ENCODE measurements at regions not wholly inside any gene's neighbourhood (a gene's known extent, or its start where the extent isn't known, plus 50 kb on each side); places are given as distances from the start of the nearest gene placed in this dataset.

DNA sequence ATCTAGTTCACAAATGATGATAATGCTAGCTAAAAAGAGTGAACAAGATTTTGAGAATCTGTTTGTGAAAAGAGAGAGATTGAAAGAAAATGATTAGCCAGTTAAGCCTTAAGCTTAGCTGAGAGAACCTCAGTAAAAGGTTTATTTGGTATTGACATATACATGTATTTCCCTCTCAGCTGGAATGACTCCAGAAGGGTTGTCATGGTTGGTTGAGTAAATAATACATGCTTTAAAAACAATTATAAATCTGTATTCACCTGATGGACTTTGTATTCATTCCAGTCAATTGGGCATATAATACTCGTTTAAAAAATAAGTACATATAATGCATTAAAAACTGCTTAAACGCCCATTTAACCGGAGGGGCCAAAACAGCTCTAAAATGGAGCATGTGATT, 181.4 kb downstream of the GRB14 start:
- no peak for DNase-seq

DNA sequence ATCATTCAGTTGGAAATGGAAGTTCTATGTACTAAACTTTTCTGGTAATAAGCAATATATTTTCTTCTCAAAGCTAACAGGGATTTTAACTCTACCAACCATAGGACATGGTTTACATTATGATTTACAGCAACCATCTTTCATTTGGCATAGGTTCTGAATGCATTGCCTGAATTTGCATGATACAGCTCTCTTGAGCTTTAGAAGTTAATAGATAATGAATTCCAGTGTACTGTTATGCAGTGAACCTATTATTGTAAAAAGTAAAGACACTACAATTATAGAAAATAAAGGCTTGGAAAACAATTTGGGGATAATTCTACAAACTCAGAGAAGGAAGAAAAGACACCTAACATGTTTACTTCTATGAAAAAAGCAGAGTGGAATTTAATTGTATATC, 182.0 kb downstream of the GRB14 start:
- DNase-seq = no peak

DNA sequence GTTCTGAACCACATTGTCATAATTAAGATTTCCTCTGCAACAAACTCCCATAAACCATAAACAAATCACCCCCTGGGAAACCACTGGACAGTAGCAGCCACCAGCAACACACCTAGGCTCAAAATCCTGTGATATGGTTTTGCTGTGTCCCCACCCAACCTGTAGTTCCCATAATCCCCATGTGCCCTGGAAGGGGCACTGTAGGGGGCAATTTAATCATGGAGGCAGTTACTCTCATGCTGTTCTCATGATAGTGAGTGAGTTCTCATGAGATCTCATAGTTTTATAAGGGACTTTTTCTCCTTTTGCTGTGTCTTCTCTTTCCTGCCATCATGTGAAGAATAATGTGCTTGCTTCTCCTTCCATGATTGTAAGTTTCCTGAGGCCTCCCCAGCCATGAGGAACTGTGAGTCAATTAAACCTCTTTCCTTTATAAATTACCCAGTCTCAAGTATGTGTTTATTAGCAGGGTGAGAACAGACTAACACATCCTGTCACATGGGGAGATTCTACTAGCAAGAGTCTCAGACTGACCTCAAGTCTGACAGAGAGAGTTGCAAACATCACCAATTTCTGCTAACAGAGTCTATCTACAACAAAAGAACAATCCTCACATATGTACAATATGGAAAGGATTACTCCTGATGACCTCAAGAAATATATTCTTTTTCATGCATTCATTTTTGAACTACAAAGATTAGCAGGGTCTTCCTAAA, 182.6 kb downstream of the GRB14 start:
- DNase-seq = no peak

DNA sequence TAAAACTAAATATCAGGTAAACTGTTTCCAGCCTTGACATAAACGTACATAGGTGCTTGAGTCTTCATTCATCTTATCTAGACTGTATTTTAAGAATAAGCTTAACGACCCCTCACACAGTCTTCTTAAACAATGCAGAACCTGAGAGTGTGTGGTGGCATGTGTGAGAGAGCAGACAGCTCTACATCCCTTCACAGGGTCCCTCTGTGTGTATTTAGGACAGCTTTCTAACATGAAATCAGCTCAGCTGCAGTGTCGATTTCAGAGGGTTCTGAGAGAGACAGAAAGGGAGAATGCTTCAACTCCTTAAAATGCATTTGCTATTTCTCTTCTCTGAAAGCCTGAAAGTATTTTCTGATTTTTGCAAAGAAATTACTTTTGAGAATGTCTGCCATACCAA, 185.2 kb downstream of the GRB14 start:
- DNase-seq = no peak

DNA sequence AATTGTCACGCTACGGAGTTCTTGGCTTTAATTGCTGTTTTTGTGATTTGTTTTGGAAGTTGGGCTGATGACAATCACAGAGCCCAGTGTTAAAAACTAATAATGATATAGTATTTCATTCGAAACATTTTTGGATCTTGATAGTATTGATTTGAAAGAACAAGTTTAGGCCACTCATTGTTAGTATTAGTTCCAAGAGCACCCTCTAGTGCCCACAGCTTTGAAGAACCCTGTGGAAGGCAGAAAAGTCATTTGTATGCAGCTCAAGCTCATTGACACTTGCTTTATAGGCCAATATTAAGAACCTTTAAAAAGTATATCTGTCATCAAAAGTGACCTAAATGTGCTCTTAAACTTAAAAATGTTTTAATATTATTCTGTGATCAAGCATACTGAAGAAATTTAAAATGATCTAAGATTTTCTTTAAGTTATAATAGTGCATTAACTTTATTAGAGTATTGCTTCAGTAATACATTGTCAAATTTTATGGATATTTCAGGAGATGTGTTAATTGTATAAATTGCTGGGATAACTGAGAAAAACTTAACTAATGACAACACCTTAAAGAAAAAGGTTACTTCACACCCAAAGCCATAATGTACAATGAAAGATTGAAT, 191.0 kb downstream of the GRB14 start:
- DNase-seq = no peak

DNA sequence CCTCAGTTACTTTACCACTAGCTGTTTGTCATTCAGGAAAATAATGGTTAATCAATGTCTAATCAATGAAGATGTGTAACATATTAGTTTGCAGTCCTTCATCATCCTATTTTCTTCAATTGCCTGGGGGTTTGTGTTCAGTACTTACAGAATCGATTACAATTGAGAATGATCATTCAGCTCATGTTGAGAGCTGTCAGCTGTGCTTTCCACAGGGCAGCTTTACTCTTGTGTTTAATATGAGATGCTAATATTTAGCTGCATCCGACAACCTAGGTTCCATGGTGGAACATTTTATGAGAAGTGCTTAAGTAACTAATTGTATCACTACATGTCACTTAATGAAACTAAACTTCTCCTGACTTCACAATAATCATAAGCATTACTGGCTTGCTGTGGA, 191.9 kb downstream of the GRB14 start:
- DNase-seq = no peak

DNA sequence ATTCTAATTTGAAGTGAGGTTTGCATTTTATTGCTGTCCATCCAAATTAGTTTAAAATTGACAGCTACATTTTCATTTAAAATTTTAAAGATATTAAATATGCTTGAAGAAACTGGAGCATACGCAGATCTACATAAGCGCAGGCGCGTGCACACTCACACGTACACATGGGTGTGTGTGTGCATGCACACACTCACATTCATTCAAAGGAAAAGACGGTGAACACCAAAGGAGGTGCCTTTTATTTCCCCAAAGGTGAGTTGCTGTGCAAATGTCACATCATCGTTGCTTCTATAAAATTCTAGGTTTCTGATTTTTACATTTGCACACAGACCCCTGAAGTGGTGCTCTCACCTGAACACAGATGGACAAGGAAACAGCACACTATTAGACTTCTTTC, 194.2 kb downstream of the GRB14 start:
- no peak for DNase-seq

DNA sequence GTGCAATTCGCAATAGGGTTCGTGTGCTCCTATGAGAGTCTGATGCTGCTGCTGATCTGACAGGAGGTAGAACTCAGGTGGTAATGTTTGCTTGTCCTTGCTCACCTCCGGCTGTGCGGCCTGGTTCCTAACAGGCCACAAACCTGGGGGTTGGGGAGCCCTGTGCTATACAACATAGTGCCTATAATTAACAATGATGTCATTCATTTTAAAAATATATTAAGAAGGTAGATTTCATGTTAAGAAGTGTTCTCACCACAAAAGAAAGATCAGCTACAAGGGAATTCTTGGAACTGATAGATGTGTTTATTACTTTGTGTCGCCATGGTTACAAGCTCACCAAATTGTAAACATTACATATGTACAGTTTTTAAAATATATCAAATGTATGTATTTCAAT, 200.5 kb downstream of the GRB14 start:
- DNase-seq = no peak

DNA sequence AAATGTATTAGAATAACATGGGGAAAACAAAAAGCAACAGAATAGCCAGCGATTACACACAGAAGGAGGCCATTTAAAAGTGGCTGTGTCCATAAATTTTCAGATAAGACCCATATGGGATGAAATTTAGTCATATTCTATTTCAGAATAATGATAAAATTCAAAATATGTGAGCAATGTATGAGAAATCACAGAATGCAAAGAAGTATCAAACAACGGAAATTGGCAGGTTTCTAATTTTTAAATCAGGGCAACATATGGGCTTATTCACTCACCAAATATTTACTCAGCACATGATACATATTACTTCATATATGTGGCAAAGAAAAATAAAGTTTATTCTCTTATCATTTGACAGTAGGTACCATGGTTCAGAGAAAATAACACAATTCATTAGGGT, 208.5 kb downstream of the GRB14 start:
- DNase-seq = no peak

DNA sequence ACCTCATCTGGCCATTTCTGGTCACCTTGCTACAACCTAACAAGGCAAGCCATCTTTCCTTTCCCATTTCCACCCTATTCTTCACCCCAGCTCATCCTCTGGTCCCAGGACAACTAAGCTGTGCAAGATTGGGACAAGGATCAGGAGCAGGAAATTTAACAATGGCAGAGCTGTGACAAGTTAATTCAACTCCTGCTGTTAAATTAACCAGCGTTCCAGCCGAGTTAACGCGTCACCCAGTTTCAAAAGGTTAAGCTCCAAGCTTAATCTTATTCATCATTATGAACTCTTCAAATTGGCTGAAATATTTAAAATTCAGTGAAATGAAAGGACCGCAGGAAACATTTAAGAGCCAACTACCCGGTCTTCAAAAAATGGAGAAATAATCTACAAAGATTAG, 231.9 kb downstream of the GRB14 start:
- DNase-seq = no peak

DNA sequence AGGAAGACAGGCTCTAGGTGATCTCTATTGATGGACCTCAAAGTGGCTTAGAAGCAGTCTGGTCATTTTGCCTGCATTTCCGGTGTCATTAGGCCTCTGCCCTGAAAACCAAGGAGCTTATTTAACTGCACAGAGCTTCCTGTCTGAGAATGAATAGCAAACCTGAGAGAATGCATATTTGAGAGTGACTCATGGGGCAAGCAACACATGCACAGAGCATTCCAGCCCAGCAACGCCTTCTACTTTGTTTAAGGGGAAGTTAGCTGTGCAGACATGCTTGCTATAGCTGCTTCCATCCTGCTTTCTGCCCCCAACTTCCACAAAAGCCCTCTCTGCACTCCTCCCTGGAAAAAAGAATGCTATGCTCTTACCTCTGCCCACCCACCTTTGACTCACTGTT, 232.8 kb downstream of the GRB14 start:
- no peak for DNase-seq

DNA sequence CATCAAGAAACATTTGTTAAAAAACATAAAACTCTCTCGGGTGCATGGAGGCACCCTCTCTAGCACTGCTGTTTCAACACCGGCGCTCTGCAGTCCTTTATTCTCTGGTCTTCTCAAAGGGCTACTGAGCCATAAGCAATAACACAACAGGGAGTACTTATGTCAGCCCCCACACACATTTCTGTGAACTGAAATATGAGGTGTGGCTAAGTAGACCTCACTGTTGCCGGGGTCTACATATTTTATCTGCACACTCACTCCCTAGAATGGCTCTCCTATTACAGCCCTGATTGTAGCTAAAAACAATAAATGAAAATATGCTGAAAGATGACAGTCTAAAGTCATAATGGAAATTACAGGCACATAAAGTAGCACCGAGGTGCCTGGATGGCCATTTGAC, 235.1 kb downstream of the GRB14 start:
- DNase-seq = no peak

DNA sequence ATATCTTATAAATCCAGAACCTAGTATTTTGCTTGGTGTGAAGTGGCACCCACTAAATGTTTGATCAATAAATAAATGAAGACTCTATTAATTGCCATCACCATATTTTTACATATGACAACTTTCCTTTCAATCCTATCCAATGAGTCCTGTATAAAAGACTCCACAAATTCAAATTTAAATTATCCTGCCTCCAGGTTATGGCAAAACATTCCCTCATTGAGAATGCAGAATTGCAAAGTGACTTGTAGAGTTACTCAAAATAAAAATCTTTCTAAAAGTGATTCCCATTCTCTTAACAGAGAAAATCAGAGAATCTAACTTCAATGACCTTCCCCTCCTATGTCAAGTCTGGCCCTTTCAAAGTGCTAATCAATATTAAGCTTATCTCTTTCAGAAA, 236.8 kb downstream of the GRB14 start:
- DNase-seq = no peak

DNA sequence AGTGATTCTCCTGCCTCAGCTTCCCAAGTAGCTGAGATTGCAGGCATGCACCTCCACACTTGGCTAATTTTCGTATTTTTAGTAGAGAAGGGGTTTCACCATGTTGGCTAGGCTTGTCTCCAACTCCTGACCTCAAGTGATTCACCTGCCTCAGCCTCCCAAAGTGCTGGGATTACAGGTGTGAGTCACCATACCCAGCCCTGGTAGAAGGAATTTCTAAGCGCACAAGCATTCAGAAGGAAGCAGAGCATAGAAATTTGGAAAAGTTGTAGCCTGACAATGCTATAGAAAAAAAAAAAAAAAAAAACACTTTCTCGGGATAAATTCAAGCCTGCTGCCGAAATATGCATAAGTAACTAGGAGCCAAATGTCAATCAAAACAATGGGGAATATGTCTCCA, 249.4 kb downstream of the GRB14 start:
- no peak for DNase-seq

DNA sequence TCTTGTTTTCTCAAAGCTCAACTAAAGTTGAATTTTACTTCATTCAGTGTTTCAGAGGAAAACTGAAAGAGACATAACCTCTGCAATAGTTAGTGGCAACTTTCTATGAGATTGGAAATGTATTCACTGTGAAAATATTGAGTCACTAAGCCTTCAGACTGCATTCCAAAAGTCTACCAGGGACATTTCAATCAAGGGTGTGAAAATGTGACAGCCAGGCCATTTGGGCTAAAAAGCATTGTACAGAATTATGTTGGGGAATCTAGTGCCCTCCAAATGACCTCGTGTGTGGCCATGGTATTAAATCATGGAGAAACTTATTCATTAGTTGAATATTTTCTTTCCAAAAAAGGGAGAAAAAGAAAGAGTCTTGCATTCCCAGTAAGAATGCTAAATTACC, 251.9 kb downstream of the GRB14 start:
- DNase-seq = no peak

DNA sequence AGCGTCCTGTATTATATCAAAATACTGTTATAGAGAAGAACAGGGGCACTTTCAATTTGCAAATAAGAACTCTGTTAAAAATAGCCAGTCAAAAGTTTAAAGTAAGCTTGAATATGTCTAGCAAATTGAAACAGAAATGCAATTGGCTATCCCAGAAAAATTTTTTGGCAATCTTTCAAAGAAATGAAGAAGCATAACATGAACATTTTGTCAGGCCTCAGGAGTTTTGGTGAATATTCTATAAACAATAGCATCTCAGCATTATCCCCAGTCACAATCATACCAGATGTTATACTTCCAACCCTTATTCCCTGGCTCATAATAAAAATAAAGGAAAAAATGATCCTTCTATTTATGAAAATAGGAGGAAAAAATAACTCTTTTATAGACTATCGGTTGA, 252.4 kb downstream of the GRB14 start:
- no peak for DNase-seq

DNA sequence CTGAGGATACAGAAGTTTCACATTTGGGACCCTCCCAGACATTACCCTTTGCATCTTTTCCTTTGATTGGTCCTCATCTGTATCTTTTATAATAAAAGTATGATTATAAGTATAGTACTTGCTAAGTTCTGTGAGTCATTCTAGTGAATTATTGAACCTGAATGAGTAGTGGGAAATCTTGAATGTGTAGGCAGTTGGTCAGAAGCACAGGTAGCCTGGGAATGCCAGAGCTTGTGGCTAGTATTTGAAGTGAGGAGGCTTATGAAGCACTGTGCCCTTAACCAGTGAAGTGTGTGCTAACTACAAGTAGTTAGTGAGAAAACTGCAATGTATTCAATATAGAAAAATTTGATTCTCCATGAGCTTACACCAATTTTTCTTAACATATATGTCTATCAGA, 257.6 kb downstream of the GRB14 start:
- DNase-seq = no peak

DNA sequence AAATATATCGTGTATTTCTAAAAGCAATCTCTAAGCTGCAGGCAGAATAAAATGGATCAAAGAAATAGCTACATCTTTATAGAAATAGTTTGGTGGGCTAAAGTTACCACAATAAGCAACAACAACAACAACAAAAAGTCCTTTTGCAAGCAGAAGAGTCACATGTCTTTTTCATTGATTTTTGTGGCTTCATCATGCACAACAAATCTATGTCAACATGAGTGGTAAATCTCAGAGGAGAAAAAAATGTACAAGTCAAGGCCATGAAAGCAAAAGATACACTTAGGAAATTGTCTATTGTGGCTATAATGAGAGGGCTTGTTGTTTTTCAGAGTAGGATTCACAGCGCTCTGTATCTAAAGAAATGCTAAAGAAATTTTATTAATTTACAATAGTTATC, 269.7 kb downstream of the GRB14 start:
- DNase-seq = no peak

DNA sequence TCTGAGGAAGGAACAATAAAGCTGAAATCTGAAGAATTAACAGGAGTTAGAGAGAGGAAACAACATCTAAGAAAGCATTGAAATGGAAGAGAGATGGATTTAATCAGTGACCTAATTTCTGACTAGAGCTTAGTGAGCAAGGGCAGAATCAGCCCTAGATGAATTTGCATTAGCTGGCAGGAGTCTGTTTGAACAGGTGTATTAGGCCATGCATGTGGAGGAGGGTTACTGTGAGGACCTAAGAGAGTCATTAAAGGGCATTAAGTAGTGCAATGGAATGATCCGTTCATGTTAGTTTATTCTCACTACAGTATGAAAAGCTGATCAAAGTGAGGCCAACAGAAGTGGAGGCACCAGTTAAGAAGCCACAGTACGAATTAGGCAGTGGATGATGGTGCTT, 285.3 kb downstream of the GRB14 start:
- DNase-seq = no peak

DNA sequence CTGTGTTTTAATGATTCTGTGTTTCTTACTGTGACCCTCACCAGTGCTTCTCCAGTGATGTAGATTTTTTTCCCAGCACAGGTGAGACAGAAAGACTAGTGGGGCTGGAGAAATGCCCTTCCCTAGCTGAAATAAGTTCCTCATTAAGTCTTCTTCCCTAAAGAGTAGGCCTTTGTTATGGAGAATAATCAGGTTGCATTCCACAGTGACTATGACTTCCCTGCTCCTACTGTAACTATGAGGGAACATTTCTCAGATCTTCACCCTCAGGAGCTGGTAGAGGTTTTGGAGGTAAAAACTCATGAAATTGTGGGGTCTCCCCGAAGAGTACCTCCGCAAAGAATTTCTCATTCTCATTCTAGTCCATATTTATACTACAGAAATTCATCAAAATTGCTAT, 286.2 kb downstream of the GRB14 start:
- no peak for DNase-seq

DNA sequence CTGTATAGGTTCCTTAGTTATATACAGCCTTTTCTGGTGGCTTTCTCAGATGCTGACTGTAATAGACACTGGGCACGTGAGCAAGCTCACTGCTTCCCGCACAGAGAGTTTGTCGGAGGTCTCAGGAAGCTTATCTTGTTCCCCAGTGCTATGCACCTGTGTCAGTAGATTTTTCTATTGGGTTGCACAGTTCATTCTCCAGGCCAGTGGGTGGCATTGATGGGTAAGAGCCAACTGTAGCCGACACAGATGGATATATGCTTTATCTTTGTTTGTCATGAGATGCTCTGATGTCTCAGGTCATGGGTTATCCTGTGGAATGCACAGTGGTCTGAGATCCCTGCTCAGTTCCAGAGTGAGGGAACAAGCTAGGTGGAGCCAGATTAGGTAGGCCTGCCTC, 293.0 kb downstream of the GRB14 start:
- DNase-seq = no peak

DNA sequence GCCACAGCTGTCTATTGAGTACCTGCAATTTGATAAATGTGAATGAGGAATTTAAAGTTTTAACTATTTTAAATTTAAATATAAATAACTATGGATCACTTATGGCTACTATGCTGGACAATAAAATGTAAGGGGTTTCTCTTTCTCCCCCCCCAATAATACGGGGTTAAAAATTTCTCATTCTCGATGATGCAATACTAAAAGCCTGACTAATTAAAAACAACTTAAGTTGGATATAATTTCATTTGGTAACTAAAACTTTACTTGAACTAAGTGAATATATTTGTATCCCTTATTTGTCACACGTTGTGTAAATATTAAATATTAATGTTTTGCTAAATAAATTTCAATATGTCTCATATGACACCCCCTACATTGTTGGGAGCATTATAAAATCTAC, 297.3 kb downstream of the GRB14 start:
- no peak for DNase-seq

DNA sequence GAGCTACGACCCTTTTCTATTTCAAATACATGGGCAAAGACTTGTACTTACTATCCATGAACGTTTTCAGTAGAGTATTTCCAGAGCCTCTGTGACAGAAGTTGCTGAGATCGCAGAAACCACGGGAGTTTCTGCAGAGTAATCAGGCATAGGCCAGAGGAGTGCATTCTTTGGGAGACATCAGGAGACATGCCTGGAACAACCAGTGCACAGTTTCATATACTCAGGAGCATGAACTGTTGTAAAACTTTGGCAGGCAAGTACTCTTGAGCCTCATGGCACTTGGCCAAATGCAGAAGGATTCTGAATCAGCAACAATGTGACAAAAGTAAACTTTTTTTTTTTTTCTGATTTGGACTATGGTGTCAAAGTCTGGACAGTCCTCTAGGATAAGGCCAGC, 307.1 kb downstream of the GRB14 start:
- no peak for DNase-seq

DNA sequence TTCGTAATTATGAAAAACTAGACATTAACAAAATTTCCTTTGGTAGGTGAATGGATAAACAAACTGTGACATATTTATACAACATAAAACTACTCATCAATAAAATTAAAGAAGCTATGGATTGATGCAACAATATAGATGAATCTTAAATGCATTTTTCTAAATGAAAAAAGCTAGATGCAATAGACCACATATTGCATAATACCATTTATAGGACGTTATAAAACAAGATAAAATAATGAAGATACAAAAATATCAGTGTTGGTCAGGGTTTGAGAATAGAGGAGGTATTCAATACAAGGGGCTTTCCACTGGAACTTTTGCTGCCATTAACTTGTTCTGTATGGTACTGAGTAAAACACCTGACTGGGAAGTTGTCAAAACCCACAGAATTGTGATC, 314.4 kb downstream of the GRB14 start:
- no peak for DNase-seq

DNA sequence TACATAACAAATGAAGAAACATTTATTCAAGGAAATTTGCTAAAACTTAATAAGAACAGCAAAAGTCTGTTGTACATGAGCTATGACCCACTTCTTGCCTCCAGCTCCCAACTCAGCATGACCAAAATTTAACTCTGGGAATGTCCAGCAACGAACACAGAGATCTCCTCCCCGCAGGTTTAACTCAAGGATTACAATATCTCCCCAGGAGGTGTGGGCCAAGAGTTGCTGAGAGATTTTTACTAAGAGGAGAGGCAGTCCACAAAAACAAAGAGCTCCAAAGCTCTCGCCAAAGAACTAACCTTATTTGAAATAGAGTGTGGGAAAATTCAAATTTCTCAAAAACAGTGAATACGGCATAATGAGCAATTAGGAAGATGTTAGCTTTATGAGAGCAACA, 318.5 kb downstream of the GRB14 start:
- DNase-seq = no peak
